Ascending aorta (tissue), 2 donors: ENCODE measurements at regions not wholly inside any gene's neighbourhood (a gene's known extent, or its start where the extent isn't known, plus 50 kb on each side); places are given as distances from the start of the nearest gene placed in this dataset.

Experiments
- DNase-seq, 2 donors: peaks; one replicate each; pipeline ENCODE4 v3.0.0-alpha.2; 2019; ENCODE audit warnings: low spot score in 2 of 2
- H3K27ac ChIP-seq, 2 donors: fragments of 200-600 bp; sonication (generic); one replicate each; pipeline ENCODE4 v1.5.1; 2016 to 2017; ENCODE audit warnings: mild to moderate bottlenecking in 1 of 2
- H3K27me3 ChIP-seq: fragments of 200-600 bp; sonication (generic); one replicate; pipeline ENCODE4 v1.5.1; 2017
- H3K36me3 ChIP-seq, 2 donors: fragments of 200-600 bp; sonication (generic); one replicate each; pipeline ENCODE4 v1.5.1; 2016
- H3K4me1 ChIP-seq, 2 donors: fragments of 200-600 bp; sonication (generic); one replicate each; pipeline ENCODE4 v1.5.1; 2016 to 2017; ENCODE audit warnings: mild to moderate bottlenecking in 1 of 2
- H3K4me3 ChIP-seq, 2 donors: fragments of 200-600 bp; sonication (generic); one replicate each; pipeline ENCODE4 v1.5.1; 2016 to 2017; ENCODE audit warnings: mild to moderate bottlenecking in 1 of 2
- H3K9me3 ChIP-seq, 2 donors: fragments of 200-600 bp; sonication (generic); one replicate each; pipeline ENCODE4 v1.5.1; 2016
- intact Hi-C: fragments of 100-400 bp; cut with DNase I; formaldehyde crosslinking; loops from one replicate; pipeline ENCODE4 v1.15.1; 2023
- TF ChIP-seq, protein P1 (sequence below), 3 experiments: fragments of 200-600 bp in 2 of 3; fragments of 450-650 bp in 1 of 3; sonication (generic) in 2 of 3; IDR thresholded peaks; one replicate each; pipeline ENCODE4 v1.5.1; 2016 to 2019; ENCODE audit warnings: antibody characterized with exemption in 3 of 3, mild to moderate bottlenecking in 1 of 3, moderate library complexity in 1 of 3

- H3K36me3 ChIP-seq, result no peaks in the 10 kb centered on the region
- no peaks in the 10 kb centered on the region for H3K9me3 ChIP-seq
- no peak overlapping the region for H3K4me3 ChIP-seq
- intact Hi-C loops, result no loop called here
- H3K4me1 ChIP-seq, result no peaks in the 10 kb centered on the region
- no peaks in the 10 kb centered on the region for H3K27me3 ChIP-seq
- TF ChIP-seq, protein P1, sequence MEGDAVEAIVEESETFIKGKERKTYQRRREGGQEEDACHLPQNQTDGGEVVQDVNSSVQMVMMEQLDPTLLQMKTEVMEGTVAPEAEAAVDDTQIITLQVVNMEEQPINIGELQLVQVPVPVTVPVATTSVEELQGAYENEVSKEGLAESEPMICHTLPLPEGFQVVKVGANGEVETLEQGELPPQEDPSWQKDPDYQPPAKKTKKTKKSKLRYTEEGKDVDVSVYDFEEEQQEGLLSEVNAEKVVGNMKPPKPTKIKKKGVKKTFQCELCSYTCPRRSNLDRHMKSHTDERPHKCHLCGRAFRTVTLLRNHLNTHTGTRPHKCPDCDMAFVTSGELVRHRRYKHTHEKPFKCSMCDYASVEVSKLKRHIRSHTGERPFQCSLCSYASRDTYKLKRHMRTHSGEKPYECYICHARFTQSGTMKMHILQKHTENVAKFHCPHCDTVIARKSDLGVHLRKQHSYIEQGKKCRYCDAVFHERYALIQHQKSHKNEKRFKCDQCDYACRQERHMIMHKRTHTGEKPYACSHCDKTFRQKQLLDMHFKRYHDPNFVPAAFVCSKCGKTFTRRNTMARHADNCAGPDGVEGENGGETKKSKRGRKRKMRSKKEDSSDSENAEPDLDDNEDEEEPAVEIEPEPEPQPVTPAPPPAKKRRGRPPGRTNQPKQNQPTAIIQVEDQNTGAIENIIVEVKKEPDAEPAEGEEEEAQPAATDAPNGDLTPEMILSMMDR (IDR thresholded peaks at IDR 0.05), result no peak
- no peak overlapping the region for H3K27ac ChIP-seq
- DNase-seq, result no peak
Measured at GRCh38 chr7:91518058-91518457, 253.8 kb downstream of the FZD1 start.

GRCh38 chr7:91519241-91520158 lies 255.3 kb downstream of the FZD1 start:
- no peaks in the 10 kb centered on the region for H3K4me1 ChIP-seq
- TF ChIP-seq, protein P1 (IDR thresholded peaks at IDR 0.05), result no peak
- H3K27me3 ChIP-seq, result no peaks in the 10 kb centered on the region
- no peaks in the 10 kb centered on the region for H3K9me3 ChIP-seq
- intact Hi-C loops, result no loop called here
- no peak for DNase-seq
- no peak overlapping the region for H3K4me3 ChIP-seq
- no peaks in the 10 kb centered on the region for H3K36me3 ChIP-seq
- no peak overlapping the region for H3K27ac ChIP-seq

- intact Hi-C loops, result no loop called here
- no peaks in the 10 kb centered on the region for H3K27me3 ChIP-seq
- no peaks in the 10 kb centered on the region for H3K9me3 ChIP-seq
- TF ChIP-seq, protein P1 (IDR thresholded peaks at IDR 0.05), result no peak
- DNase-seq, result no peak
- no peak overlapping the region for H3K27ac ChIP-seq
- H3K36me3 ChIP-seq, result no peaks in the 10 kb centered on the region
- no peaks in the 10 kb centered on the region for H3K4me1 ChIP-seq
- no peak overlapping the region for H3K4me3 ChIP-seq
Measured at GRCh38 chr7:91520645-91521044, 256.4 kb downstream of the FZD1 start.

GRCh38 chr7:91526404-91526803 lies 262.2 kb downstream of the FZD1 start:
- intact Hi-C loops, result no loop called here
- H3K36me3 ChIP-seq, result no peaks in the 10 kb centered on the region
- no peak for DNase-seq
- no peaks in the 10 kb centered on the region for H3K4me1 ChIP-seq
- H3K9me3 ChIP-seq, result peaks cover 0 to 6% of the 10 kb centered on the region in 2 donors
- H3K4me3 ChIP-seq, result no peak overlapping the region
- no peak overlapping the region for H3K27ac ChIP-seq
- TF ChIP-seq, protein P1 (IDR thresholded peaks at IDR 0.05), result no peak
- H3K27me3 ChIP-seq, result no peaks in the 10 kb centered on the region

- TF ChIP-seq, protein P1 (IDR thresholded peaks at IDR 0.05), result no peak
- no peaks in the 10 kb centered on the region for H3K4me1 ChIP-seq
- H3K4me3 ChIP-seq, result no peak overlapping the region
- H3K27ac ChIP-seq, result no peak overlapping the region
- H3K9me3 ChIP-seq, result peaks cover 8 to 17% of the 10 kb centered on the region in 2 donors
- no peak for DNase-seq
- intact Hi-C loops, result no loop called here
- no peaks in the 10 kb centered on the region for H3K36me3 ChIP-seq
- H3K27me3 ChIP-seq, result no peaks in the 10 kb centered on the region
Measured at GRCh38 chr7:91527460-91527859, 263.2 kb downstream of the FZD1 start.
